CD4-positive, alpha-beta T cell treated with Interleukin-4 for 4 hours (primary cell): ENCODE measurements at regions not wholly inside any gene's neighbourhood (a gene's known extent, or its start where the extent isn't known, plus 50 kb on each side); places are given as distances from the start of the nearest gene placed in this dataset.
"Not testable (repeated sequence)": the region's sequence is repeated elsewhere in the genome, so short reads cannot be mapped to it uniquely, and the experiment has no call there.

Experiments used
- DNase-seq: peaks from one replicate; pipeline ENCODE4 v3.0.0-alpha.2; 2020

DNA sequence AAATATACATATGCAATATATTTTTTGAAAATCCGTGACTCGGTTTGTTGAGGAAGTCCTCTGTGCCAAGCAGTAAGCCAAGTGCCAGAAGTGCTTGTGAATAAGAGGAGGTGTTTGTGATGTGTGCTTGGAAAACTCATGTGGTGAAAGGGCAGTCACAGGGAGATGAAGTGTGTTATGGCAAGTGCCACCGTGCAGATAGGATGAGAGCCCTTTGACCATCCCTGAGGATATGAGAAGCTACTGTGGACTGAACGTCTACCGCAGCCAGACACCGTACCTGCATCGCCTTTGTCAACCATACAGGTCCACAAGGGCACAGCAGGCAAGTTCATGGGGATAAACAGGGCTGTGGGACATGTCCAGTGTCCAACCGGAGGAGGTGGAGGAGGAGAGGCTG is 288.9 kb upstream of the MYT1L start:
- no peak for DNase-seq

DNA sequence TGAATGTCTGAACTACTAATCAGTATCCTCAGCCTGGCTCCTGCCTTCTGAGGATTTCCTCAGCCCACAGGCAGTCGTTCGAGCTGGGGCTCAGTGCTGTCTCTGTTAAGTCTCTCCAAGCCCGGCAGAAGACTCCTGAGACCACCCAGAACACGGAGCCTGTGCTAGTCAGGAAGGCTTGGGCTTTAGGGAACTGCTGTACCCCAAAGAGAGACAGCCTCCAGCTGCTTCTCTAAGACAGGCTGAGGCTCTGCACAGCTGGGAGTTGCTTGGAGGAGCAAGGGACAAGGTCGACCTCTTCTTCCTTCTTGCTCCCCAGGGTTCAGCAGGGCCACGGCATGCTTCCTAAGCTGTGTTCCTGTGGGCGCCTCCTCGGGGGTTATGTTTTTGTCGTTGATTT is 283.4 kb upstream of the MYT1L start:
- DNase-seq: no peak

DNA sequence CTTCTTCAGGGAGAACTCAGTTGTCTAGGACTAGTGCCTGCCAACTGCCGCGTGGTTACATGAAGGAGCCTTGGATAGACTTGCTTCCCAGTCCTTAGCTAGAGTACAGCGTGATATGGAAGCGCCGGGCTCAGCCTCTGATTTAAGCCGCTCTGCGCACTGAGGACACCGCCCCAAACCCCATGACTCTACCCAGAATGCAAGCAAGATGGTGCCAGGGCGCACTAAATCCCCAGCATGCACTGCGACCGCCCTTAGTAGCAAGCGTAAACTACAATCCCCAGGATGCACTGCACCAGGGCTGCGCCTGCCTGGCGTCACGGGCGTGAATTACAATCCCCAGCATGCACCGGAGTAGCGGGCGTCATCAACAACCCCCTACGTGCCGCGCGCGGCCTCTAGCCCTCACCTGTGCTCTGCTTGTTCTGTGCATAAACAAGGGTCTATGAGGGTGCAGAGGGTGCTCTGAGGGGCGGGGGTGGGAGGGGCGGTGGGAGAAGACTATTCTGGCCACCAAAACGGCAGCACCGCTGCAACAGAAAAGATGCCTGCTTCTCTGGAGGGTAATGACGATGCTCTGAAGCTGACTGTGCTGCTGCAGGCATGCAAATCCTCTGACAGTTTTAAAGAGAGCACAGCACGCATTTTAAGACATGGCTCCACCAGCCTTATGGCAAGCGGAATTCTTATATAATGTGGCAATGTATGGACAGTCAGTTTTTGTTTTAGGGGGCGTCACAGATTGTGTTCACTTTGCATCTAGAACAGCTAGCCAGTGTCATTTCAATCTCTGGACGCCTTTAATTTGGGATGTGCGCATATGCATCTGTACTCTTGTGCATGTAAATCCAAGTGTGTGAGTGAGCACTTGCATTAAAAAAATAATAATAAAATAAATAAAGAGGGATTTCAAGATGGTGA is 282.5 kb upstream of the MYT1L start:
- DNase-seq: peak; percentile 86

DNA sequence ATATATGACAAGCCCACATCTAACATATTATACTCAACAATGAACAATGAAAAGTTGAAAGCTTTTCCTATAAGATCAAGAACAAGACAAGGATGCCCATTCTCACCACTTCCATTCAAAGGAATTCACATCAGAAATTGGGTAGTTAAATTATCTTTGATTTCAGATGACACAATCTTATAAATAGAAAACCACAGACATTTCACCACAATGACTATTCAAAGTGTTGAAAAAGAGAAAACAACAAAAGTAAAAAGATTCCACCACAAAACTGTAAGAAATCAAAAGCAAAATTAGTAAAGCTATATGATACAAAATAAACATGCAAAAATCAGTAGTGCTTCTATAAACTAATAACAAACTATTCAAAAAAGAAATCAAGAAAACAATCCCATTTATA is 279.7 kb upstream of the MYT1L start:
- DNase-seq: no peak

DNA sequence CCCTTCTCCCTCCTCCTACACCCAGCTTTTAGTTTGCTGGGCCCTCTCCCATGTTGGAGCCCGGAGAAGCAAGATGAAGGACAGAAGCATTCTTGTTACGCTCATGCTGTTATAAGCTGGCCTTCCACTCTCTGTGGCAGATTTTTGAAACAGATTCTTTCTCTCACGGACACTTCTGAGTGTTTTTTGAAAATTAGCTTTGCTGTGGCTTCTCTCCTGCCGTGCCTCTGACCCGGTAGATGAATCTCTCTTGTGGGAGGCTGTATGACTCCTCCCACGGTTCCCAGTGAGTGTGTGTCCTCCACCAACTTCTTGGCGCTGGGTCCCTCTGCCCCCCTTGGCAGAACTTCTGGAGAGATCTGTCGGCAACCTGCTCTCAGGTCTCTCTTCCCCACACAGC is 269.3 kb upstream of the MYT1L start:
- DNase-seq: no peak

DNA sequence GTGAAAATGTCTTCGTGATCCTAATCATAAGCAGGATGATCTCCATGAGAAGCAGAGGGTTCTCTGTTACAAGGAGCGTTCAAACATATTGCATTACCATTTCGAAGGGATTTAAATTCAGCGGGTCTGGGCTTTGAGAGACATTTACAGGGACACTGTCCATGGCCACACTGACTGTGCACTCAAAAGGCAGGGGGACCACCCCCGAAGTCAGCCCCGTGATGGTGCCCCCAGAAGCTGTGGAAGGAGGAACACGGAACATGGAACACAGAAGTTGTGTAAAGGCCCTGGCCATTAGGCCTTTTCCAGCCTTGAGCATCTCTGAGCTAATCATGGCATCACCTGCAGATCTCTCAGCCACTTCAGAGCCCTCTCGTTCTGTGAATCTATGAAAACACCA is 268.4 kb upstream of the MYT1L start:
- DNase-seq: no peak

DNA sequence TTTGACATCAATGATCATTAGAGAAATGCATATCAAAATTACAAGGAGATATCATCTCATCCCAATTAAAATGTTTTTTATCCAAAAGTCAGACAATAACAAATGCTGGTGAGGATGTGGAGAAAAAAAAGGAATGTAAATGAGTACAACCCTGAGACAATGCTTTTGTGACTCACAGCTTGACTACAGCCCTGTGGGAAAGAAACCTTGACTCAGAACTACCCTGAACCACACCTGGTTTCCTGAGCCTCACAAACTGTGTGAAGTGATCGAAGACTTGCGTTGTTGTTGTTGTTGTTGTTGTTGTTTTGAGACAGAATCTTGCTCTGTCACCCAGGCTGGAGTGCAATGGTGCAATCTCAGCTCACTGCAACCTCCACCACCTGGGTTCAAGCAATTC is 266.6 kb upstream of the MYT1L start:
- DNase-seq: no peak

DNA sequence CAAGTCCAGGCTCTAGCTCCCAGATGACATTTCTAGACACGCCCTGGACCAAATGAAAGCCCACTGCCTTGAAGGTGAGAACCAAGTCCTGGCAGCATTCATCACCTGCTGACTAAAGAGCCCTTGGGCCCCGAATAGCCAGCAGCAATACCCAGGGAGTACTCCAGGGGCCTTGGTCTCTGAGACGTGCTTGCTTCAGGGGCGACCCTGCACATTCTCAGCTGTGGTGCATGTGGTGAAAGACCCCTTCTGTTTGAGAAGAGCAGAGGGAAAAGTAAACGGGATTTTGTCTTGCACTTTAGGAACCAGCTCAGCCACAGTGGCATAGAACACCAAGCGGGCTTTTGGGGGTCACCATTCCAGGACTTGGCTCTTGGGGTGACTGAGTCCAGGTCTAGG is 260.5 kb upstream of the MYT1L start:
- no peak for DNase-seq

DNA sequence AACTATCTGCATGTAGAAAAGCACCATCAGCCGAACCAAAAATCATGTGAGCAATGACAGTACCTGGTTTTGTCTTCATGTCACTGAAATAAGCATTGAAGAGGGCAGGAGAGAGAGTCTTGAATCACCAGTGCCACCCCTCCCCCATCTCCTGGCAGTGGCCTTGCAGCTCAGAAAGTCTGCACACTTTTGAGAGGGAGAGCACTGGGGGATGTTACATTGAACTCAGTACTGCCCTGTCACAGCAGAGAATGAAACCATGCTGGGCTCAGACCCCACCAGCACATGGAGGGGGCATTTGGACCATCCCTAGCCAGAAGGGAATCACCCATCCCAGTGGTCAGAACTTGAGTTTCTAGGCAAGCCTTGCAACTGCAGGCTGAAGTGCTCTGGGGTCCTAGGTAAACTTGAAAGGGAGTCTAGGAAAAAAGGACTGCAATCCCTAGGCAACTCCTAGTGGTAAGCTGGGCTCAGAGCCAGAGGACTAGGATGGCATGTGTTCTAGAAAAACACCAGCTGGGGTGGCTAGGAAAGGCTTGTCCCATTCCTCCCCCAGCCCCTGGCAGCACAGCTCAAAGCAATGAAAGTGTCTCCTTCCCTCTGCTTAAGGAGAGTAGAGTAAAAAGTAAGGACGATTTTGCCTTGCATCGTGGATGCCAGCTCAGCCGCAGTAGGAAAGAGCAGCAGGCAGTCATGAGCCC is 259.9 kb upstream of the MYT1L start:
- DNase-seq: no peak

DNA sequence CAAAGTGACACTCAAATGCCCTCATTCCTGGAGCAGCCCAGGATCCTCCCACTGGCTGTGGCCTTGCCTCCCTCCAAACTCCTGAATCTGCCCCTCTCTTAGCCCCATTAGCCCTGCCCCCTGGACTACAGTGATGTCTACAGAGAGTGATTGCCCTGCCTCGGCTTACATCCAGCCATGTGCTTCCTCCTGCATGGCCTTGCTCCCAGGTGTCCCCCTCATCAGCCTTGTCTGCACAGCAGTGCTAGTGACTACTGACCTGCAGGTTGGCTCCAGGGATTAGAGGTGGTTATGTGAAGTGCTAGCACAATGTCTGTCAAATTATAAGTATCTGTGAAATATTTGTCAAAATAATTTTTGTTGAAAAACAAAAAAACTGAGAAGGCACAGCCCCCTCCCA is 259.1 kb upstream of the MYT1L start:
- DNase-seq: no peak

DNA sequence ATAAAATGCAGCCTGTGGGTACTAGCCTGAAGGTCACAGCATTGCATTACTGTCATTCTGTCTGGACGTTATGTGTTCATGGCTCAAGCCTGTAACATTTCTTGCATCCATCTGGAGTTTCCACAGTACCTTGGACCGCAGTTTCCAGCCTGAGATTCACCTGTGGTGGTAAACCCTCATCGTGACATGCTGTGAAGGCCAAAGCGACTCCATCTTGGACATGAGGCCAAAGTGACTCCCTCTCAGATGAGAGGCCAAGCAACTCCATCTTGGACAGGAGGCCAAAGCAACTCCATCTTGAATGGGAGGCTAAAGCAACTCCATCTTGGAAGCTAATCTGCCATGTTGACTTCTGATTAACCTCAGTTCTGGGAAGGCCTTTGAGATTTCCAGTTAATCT is 257.7 kb upstream of the MYT1L start:
- no peak for DNase-seq

DNA sequence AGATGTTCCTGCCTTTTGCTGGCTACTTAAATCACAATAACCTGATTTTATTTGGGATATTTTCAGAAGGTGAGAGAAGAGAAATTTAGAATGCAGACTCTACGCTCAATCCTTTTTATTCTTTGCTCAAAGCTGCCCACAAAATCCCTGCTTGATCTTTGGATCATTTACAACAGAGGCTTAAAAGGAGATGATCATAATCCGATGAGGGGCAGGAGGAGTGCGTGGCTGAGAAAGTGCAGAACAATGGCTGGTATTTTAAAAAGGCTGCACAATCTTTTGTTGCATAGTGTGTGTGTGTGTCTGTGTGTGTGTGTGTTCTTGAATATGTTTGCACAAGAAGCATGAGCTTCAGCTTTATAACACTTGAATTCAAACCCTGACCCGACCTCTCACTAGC is 256.3 kb upstream of the MYT1L start:
- no peak for DNase-seq

DNA sequence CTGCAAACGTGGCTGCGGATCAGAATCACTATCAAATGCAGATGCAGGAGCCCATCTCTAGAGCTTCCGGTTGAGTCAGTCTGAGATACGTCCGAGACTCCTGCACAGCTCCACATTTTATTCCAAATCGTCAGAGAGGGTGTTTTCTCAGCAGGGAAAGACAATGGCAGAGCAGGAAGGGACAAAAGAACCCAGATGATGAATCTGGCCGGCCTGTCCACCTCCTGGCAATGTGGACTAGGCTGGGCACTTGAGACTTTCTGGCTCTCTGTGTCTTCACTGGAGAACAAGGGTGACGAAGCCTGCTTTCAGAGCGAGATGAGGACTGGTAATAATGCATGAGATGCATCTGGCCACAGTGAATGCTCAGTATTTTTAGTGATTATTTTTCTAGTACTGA is 255.9 kb upstream of the MYT1L start:
- DNase-seq: no peak

DNA sequence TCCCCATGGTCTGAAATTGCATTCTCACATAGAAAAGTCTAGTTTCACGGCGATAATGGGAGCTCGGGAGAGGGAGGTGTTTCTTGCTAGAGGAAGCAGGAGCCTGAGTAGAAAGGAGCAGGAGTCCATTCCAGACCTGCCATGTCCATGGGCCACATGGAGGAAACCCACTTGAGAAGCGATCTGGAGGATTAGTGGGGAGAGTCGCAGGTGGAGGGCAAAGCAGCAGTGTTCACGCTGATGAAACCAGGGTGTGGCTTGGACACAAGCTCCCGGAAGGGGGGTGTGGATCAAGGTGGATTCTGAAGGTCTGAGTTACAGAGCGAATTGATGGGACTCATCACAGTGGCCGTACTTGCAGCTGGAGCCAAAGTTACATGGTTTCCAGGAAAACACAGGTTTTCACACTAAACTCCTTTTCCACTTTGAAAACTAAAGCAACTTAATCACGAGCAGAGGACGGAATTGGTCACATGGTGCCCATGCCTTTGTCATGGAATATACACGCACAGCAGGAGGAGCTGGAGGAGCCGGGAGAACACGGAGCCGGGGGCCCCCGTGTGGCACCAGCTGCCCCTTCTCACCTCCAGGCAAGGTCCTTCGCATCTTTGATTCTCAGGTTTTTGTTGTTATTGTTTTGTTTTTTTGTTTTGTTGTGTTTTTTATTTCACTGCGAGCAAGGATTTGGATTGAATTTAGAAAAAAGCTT is 255.1 kb upstream of the MYT1L start:
- DNase-seq: no peak

DNA sequence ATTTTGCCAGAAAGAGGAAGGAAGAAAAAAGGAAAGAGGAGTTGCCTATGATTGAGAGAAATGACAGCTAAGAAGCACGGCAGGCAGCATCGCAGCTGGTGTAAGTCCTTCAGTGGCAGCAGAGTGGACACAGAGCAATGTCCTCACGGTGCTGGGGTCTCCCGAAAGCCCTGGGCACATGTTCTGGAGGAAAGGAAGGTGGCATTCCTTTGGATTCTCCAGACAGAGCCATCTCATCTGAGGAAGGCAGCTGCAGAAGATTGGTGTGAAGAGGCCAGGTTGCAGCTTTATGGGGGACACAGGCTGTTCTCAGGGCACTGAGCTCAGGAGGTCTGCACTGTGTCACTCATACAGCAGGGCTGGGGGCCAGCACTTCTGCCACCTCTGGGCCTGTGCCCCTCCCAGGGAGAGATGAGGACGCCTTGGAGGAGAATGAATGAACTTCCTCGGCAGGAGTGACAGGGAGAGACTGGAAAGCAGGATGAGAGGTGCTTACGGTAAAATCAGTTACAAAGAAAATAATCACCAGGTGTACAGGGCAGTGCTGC is 252.0 kb upstream of the MYT1L start:
- no peak for DNase-seq

DNA sequence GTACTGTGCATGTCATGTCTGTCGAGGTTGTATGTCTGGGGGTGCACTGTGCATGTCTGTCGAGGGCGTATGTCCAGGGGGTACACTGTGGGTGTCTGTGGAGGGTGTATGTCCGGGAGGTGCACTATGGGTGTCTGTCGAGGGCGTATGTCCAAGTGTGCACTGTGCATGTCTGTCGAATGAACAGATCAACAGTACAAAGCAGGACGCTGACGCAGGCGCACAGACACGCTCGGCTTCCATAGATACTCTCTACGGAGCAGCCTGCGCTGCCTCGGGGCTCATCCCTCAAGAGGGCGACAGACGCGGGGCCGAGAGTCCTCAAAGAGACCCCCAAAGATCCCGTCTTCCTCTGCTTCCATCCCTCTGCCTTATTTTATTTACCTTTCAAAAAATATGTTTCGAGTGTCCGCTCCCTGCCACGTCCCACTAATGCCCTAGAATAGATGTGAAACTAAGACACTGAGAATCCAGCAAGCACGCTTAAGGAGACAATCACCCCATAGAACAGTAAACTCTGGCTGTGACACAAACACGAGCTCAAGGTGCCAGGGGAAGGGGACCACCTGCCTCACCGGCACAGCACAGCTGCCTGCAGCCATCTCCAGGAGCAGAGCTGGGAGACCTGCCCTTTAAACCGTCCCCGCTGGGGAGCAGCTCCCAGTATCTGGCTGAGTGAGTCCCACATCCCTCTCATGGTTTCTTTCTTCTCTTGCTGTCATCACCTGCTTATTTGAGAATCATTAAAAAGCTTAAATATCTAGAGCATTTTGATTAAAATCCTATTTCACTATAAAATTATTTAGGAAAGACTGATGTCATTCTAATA is 250.5 kb upstream of the MYT1L start:
- DNase-seq: no peak

DNA sequence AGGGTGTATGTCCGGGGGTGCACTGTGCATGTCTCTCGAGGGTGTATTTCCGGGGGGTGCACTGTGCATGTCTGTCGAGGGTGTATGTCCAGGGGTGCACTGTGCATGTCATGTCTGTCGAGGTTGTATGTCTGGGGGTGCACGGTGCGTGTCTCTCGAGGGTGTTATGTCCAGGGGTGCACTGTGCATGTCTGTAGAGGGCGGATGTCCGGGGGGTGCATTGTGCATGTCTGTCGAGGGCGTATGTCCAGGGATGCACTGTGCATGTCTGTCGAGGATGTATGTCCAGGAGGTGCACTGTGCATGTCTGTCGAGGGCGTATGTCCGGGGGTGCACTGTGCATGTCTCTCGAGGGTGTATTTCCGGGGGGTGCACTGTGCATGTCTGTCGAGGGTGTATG is 249.8 kb upstream of the MYT1L start:
- DNase-seq: not testable (repeated sequence)

DNA sequence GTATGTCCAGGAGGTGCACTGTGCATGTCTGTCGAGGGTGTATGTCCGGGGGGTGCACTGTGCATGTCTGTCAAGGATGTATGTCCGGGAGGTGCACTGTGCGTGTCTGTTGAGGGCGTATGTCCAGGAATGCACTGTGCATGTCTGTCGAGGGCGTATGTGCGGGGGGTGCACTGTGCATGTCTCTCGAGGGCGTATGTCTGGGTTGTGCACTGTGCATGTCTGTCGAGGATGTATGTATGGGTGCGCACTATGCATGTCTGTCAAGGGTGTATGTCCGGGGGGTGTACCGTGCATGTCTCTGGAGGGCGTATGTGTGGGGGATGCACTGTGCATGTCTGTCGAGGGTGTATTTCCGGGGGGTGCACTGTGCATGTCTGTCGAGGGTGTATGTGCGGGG is 249.3 kb upstream of the MYT1L start:
- no peak for DNase-seq

DNA sequence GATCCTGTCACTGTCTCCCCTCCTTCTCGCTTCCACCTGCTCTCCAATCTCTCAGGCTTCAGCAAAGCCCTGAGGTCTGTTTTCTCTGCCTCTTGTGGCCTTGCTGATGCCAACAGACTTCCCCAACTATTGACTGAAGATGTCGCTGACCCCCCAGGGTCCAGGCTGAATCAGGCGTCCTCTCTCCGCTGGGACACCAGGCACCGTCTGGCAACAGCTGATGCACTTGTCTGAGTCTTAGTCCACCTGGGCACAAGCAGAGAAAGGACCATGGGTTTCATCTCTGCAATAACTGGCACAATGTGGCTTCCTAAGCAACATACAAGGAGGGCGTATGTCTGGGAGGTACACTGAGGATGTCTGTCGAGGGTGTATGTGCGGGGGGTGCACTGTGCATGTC is 248.7 kb upstream of the MYT1L start:
- no peak for DNase-seq

DNA sequence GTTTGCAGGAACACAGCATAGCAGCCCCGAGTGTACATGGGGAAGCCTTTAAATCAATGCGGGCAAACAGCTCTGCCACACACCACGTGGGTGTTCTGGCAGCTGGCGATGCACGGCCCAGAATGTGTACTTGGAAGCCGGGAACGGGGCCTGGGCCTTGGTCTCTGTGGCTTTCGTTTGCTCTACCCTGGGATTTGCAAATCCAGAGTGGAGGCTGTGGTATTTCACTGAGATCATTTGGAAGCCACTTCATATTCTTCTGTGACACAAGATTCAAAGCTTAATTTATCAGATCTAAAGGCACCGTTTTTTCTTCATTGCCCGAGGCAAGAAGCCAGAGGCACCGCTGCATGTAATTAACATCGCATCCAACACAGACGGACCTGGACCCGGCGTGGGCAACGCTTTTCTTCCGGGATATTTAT is 246.3 kb upstream of the MYT1L start:
- DNase-seq: no peak

DNA sequence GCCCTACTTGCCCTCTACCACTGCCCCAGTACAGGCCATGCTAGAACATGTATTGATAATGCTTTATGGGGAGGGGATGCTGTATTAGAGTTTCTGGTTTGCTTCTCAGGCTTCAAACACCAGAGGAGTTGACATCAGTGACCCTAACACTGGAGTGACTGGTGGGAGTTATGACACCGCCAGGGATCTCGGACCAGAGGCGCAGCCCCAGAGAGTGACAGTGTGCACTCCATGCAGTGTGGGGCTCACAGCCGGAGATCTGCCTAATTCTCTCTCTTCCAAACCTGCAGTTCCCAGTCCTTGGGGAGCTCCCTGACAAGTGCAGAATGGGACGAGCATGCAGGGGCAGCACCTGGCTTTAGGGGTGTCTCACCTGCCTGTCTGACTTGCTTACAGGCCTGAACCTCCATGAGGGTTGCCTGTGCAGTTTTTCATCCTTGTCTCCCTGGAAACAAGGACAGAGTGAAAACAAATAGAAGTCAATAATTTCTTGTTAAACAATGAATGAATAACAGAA is 244.9 kb upstream of the MYT1L start:
- no peak for DNase-seq

DNA sequence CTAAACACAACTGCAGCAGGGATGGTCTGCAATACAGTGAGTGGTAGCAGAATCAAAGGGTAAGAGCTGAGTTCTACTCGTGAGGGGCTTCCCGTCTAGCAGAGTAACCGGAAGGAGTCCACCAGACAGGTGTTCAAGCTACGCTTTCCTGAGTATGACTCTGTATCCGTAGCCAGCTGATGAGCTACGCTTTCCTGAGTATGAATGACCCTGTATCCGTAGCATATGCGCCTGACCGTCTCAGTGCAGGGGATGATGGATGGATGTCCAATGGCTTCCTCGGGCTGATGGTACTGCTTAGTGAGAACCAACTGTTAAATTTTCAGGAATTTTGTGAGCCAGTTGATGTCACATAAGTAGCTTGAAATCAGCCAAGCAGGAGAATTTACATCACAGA is 244.1 kb upstream of the MYT1L start:
- DNase-seq: no peak
